ENCODE measurements at regions not wholly inside any gene's neighbourhood (a gene's known extent, or its start where the extent isn't known, plus 50 kb on each side); places are given as distances from the start of the nearest gene placed in this dataset.

GRCh38 chr5:156135531-156135930, 191.4 kb upstream of the SGCD start:
- no peak for DNase-seq (ENCODE audit: low read depth)

- DNase-seq (ENCODE audit: low read depth): no peak
Measured at GRCh38 chr5:156137071-156137869, 189.7 kb upstream of the SGCD start.

GRCh38 chr5:156142867-156143266, 184.1 kb upstream of the SGCD start:
- DNase-seq (ENCODE audit: low read depth): no peak

GRCh38 chr5:156147261-156147943, 179.6 kb upstream of the SGCD start:
- no peak for DNase-seq (ENCODE audit: low read depth)

GRCh38 chr5:156147944-156148285, 179.0 kb upstream of the SGCD start:
- DNase-seq (ENCODE audit: low read depth): no peak

GRCh38 chr5:156148301-156148700, 178.7 kb upstream of the SGCD start:
- no peak for DNase-seq (ENCODE audit: low read depth)

GRCh38 chr5:156149213-156149612, 177.8 kb upstream of the SGCD start:
- no peak for DNase-seq (ENCODE audit: low read depth)

- DNase-seq (ENCODE audit: low read depth): no peak
Measured at GRCh38 chr5:156153602-156154001, 173.4 kb upstream of the SGCD start.

- DNase-seq (ENCODE audit: low read depth): no peak
Measured at GRCh38 chr5:156154757-156155156, 172.2 kb upstream of the SGCD start.

GRCh38 chr5:156155598-156155997, 171.4 kb upstream of the SGCD start:
- DNase-seq (ENCODE audit: low read depth): no peak

GRCh38 chr5:156164306-156164705, 162.7 kb upstream of the SGCD start:
- no peak for DNase-seq (ENCODE audit: low read depth)

- no peak for DNase-seq (ENCODE audit: low read depth)
Measured at GRCh38 chr5:156169495-156169894, 157.5 kb upstream of the SGCD start.

GRCh38 chr5:156170351-156170961, 156.5 kb upstream of the SGCD start:
- DNase-seq (ENCODE audit: low read depth): no peak

GRCh38 chr5:156174225-156174624, 152.7 kb upstream of the SGCD start:
- no peak for DNase-seq (ENCODE audit: low read depth)

- DNase-seq (ENCODE audit: low read depth): no peak
Measured at GRCh38 chr5:156178117-156178516, 148.8 kb upstream of the SGCD start.

- DNase-seq (ENCODE audit: low read depth): no peak
Measured at GRCh38 chr5:156181656-156182055, 145.3 kb upstream of the SGCD start.

GRCh38 chr5:156182174-156182967, 144.6 kb upstream of the SGCD start:
- DNase-seq (ENCODE audit: low read depth): no peak

- no peak for DNase-seq (ENCODE audit: low read depth)
Measured at GRCh38 chr5:156186760-156187159, 140.2 kb upstream of the SGCD start.

- DNase-seq (ENCODE audit: low read depth): no peak
Measured at GRCh38 chr5:156188016-156188415, 138.9 kb upstream of the SGCD start.

- DNase-seq (ENCODE audit: low read depth): no peak
Measured at GRCh38 chr5:156189628-156190027, 137.3 kb upstream of the SGCD start.

- DNase-seq (ENCODE audit: low read depth): no peak
Measured at GRCh38 chr5:156191547-156191946, 135.4 kb upstream of the SGCD start.

- DNase-seq (ENCODE audit: low read depth): no peak
Measured at GRCh38 chr5:156197042-156197635, 129.8 kb upstream of the SGCD start.
